ENCODE measurements at regions not wholly inside any gene's neighbourhood (a gene's known extent, or its start where the extent isn't known, plus 50 kb on each side); places are given as distances from the start of the nearest gene placed in this dataset.

DNA sequence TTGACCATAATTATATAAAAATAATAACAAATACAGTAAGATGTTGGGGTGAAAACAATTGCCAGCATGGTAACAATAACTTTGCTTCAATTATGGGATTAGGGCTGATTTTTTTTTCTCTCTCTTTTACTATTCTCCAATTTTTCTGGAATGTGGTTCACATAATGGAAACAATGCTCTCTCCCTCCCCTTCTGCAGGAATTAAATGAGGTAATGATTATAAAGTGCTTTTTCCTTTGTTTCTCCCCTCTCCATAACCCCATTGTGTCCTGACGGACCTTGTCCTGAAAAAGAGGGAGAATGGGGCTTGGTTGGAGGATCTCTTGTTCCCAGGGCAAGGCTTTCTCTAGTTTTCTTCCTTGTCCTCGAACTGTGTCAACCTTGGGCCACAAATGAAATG, 234.0 kb upstream of the ZNF32 start:
- ChIA-PET POLR2A (no interaction called here), CTCF (no interaction called here)
- Mint-ChIP-seq H3K9me3 (no peaks in the 10 kb centered on the region), H3K27me3 (no peaks in the 10 kb centered on the region), H3K4me3 (no peak overlapping the region), H3K4me1 (ENCODE audit: low read depth) (no peaks in the 10 kb centered on the region), H3K36me3 (ENCODE audit: low read depth) (no peaks in the 10 kb centered on the region), H3K27ac (no peak overlapping the region)
- Histone ChIP-seq H3K4me3 (ENCODE audit: low read length) (no peak overlapping the region), H3K27ac (ENCODE audit: low read depth in 1 of 2, low read length in 2 of 2) (no peak overlapping the region), H3K27me3 (ENCODE audit: control insufficient read depth in 1 of 2, insufficient read depth in 2 of 2, low read length in 2 of 2) (no peaks in the 10 kb centered on the region), H3K9me3 (ENCODE audit: control insufficient read depth in 1 of 2, insufficient read depth in 1 of 2, low read length in 2 of 2) (no peaks in the 10 kb centered on the region), H3K4me1 (ENCODE audit: insufficient read depth, low read length) (no peaks in the 10 kb centered on the region), H3K36me3 (ENCODE audit: insufficient read depth, low read length) (no peaks in the 10 kb centered on the region)
- DNase-seq (no peak), ATAC-seq (ENCODE audit: poor library complexity) (no peak)
- intact Hi-C loops (cut with DNase I, micrococcal nuclease): no loop called here
- TF ChIP-seq, protein P1, sequence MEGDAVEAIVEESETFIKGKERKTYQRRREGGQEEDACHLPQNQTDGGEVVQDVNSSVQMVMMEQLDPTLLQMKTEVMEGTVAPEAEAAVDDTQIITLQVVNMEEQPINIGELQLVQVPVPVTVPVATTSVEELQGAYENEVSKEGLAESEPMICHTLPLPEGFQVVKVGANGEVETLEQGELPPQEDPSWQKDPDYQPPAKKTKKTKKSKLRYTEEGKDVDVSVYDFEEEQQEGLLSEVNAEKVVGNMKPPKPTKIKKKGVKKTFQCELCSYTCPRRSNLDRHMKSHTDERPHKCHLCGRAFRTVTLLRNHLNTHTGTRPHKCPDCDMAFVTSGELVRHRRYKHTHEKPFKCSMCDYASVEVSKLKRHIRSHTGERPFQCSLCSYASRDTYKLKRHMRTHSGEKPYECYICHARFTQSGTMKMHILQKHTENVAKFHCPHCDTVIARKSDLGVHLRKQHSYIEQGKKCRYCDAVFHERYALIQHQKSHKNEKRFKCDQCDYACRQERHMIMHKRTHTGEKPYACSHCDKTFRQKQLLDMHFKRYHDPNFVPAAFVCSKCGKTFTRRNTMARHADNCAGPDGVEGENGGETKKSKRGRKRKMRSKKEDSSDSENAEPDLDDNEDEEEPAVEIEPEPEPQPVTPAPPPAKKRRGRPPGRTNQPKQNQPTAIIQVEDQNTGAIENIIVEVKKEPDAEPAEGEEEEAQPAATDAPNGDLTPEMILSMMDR (IDR thresholded peaks at IDR 0.05): no peak

DNA sequence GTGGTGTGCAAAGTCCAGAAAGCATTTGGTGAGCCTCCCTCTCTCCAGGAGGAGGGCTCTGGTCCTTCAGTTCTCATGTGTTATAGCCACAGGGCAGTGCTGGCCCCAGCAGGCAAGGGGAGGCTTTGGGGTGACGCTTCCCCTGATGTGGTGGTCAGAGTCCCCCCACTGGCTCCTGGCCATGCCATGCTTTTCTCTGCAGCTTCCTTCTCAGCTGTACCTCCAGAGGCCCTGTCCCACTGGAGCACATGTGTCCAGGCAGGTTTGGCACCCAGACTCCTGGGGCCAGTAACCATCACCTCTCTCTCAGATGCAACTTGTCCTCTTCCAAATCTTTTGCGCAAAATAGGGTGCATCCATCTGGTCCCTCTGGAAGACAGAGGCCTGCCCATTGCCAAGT, 233.0 kb upstream of the ZNF32 start:
- ChIA-PET POLR2A (no interaction called here), CTCF (no interaction called here)
- intact Hi-C loops (cut with DNase I, micrococcal nuclease): no loop called here
- no peaks in the 10 kb centered on the region for H3K36me3 ChIP-seq (ENCODE audit: insufficient read depth, low read length)
- Mint-ChIP-seq H3K9me3 (no peaks in the 10 kb centered on the region), H3K4me3 (no peak overlapping the region), H3K27me3 (no peaks in the 10 kb centered on the region), H3K4me1 (ENCODE audit: low read depth) (no peaks in the 10 kb centered on the region), H3K27ac (no peak overlapping the region), H3K36me3 (ENCODE audit: low read depth) (no peaks in the 10 kb centered on the region)
- H3K27ac ChIP-seq (ENCODE audit: low read depth in 1 of 2, low read length in 2 of 2): no peak overlapping the region
- H3K4me1 ChIP-seq (ENCODE audit: insufficient read depth, low read length): no peaks in the 10 kb centered on the region
- TF ChIP-seq, protein P1 (IDR thresholded peaks at IDR 0.05): no peak
- no peaks in the 10 kb centered on the region for H3K27me3 ChIP-seq (ENCODE audit: control insufficient read depth in 1 of 2, insufficient read depth in 2 of 2, low read length in 2 of 2)
- no peaks in the 10 kb centered on the region for H3K9me3 ChIP-seq (ENCODE audit: control insufficient read depth in 1 of 2, insufficient read depth in 1 of 2, low read length in 2 of 2)
- peak in 1 of 14 experiments; percentile 1 for DNase-seq
- no peak overlapping the region for H3K4me3 ChIP-seq (ENCODE audit: low read length)
- no peak for ATAC-seq (ENCODE audit: poor library complexity)

- H3K4me3 ChIP-seq (ENCODE audit: low read length): no peak overlapping the region
- H3K4me3 Mint-ChIP-seq: no peak overlapping the region
- no peaks in the 10 kb centered on the region for H3K27me3 ChIP-seq (ENCODE audit: control insufficient read depth in 1 of 2, insufficient read depth in 2 of 2, low read length in 2 of 2)
- ATAC-seq (ENCODE audit: poor library complexity) (no peak), DNase-seq (peak in 1 of 14 experiments; percentile 1)
- H3K36me3 Mint-ChIP-seq (ENCODE audit: low read depth): no peaks in the 10 kb centered on the region
- H3K4me1 Mint-ChIP-seq (ENCODE audit: low read depth): no peaks in the 10 kb centered on the region
- intact Hi-C loops (cut with DNase I, micrococcal nuclease): no loop called here
- no peaks in the 10 kb centered on the region for H3K27me3 Mint-ChIP-seq
- H3K27ac ChIP-seq (ENCODE audit: low read depth in 1 of 2, low read length in 2 of 2): no peak overlapping the region
- H3K27ac Mint-ChIP-seq: no peak overlapping the region
- TF ChIP-seq, protein P1 (IDR thresholded peaks at IDR 0.05): no peak
- ChIA-PET CTCF (no interaction called here), POLR2A (no interaction called here)
- H3K4me1 ChIP-seq (ENCODE audit: insufficient read depth, low read length): no peaks in the 10 kb centered on the region
- H3K9me3 Mint-ChIP-seq: no peaks in the 10 kb centered on the region
- H3K9me3 ChIP-seq (ENCODE audit: control insufficient read depth in 1 of 2, insufficient read depth in 1 of 2, low read length in 2 of 2): no peaks in the 10 kb centered on the region
- no peaks in the 10 kb centered on the region for H3K36me3 ChIP-seq (ENCODE audit: insufficient read depth, low read length)
Measured at GRCh38 chr10:43880160-43880559, 231.5 kb upstream of the ZNF32 start.

Measured in CD4-positive, alpha-beta T cell (primary cell).